CD4-positive, alpha-beta T cell (primary cell): ENCODE measurements at regions not wholly inside any gene's neighbourhood (a gene's known extent, or its start where the extent isn't known, plus 50 kb on each side); places are given as distances from the start of the nearest gene placed in this dataset.

Source experiments
- ATAC-seq: fragments of 200-7000 bp; cut with Tn5 transposase; one replicate; pipeline ENCODE4 v1.10.0; 2022; ENCODE audit warnings: mild to moderate bottlenecking; ENCODE audit not compliant: poor library complexity
- CTCF ChIA-PET: fragments of 350-600 bp; sonication (Branson Sonifier 250); formaldehyde crosslinking; loops from one replicate; lab custom pipeline; 2021; ENCODE audit warnings: antibody characterized with exemption, inconsistent platforms; lab: Charles Lee
- POLR2A ChIA-PET: fragments of 350-600 bp; sonication (Branson Sonifier 250); formaldehyde crosslinking; loops from one replicate; lab custom pipeline; 2021; ENCODE audit warnings: antibody characterized with exemption, inconsistent platforms; lab: Charles Lee
- DNase-seq, 14 experiments: peaks; one replicate each; pipeline ENCODE4 v3.0.0-alpha.2; 2013 to 2020; ENCODE audit warnings: mixed read lengths in 2 of 14
- H3K27ac ChIP-seq, 2 donors: one replicate each; pipeline versions ENCODE4 v1.5.1 to v1.7.0; 2013; ENCODE audit warnings: low read length in 2 of 2, low read depth in 1 of 2, mild to moderate bottlenecking in 1 of 2
- H3K27me3 ChIP-seq, 2 experiments: 1 replicate in 1 of 2; 2 replicates in 1 of 2; pipeline versions ENCODE4 v1.6.1 to v1.7.0; 2013; ENCODE audit warnings: low read length in 2 of 2, control low read depth in 1 of 2, mild to moderate bottlenecking in 1 of 2, moderate library complexity in 1 of 2; ENCODE audit not compliant: insufficient read depth in 2 of 2, control insufficient read depth in 1 of 2
- H3K36me3 ChIP-seq: one replicate; pipeline ENCODE4 v1.6.1; 2013; ENCODE audit warnings: low read length, control low read depth; ENCODE audit not compliant: insufficient read depth
- H3K4me1 ChIP-seq: one replicate; pipeline ENCODE4 v1.6.1; 2013; ENCODE audit warnings: low read length, control low read depth; ENCODE audit not compliant: insufficient read depth
- H3K4me3 ChIP-seq: one replicate; pipeline ENCODE4 v1.5.1; 2013; ENCODE audit warnings: mild to moderate bottlenecking, low read length, moderate library complexity
- H3K9me3 ChIP-seq, 2 experiments: 1 replicate in 1 of 2; 2 replicates in 1 of 2; pipeline versions ENCODE4 v1.6.1 to v1.7.0; 2013; ENCODE audit warnings: low read length in 2 of 2, mild to moderate bottlenecking in 2 of 2, control low read depth in 1 of 2, moderate library complexity in 1 of 2; ENCODE audit not compliant: control insufficient read depth in 1 of 2, insufficient read depth in 1 of 2
- H3K27ac Mint-ChIP-seq: one replicate; pipeline ENCODE4 v1.8.0; 2020; ENCODE audit warnings: mixed read lengths
- H3K27me3 Mint-ChIP-seq: one replicate; pipeline ENCODE4 v1.8.0; 2021; ENCODE audit warnings: mixed read lengths
- H3K36me3 Mint-ChIP-seq: one replicate; pipeline ENCODE4 v1.8.0; 2021; ENCODE audit warnings: low read depth, mixed read lengths
- H3K4me1 Mint-ChIP-seq: one replicate; pipeline ENCODE4 v1.8.0; 2021; ENCODE audit warnings: low read depth, mixed read lengths
- H3K4me3 Mint-ChIP-seq: one replicate; pipeline ENCODE4 v1.8.0; 2020; ENCODE audit warnings: mild to moderate bottlenecking, mixed read lengths
- H3K9me3 Mint-ChIP-seq: one replicate; pipeline ENCODE4 v1.8.0; 2020; ENCODE audit warnings: mixed read lengths
- CTCF ChIP-seq: fragments of 200-600 bp; IDR thresholded peaks from one replicate; pipeline ENCODE4 v1.8.0; 2022; ENCODE audit warnings: antibody characterized with exemption, mild to moderate bottlenecking
- intact Hi-C, 2 experiments: fragments of 100-400 bp; cut with DNase I in 1 of 2; cut with micrococcal nuclease in 1 of 2; formaldehyde crosslinking; loops; one replicate each; pipeline versions ENCODE4 v1.15.1 to v1.9.0; 2023 to 2025; cut with DNase I, micrococcal nuclease

DNA sequence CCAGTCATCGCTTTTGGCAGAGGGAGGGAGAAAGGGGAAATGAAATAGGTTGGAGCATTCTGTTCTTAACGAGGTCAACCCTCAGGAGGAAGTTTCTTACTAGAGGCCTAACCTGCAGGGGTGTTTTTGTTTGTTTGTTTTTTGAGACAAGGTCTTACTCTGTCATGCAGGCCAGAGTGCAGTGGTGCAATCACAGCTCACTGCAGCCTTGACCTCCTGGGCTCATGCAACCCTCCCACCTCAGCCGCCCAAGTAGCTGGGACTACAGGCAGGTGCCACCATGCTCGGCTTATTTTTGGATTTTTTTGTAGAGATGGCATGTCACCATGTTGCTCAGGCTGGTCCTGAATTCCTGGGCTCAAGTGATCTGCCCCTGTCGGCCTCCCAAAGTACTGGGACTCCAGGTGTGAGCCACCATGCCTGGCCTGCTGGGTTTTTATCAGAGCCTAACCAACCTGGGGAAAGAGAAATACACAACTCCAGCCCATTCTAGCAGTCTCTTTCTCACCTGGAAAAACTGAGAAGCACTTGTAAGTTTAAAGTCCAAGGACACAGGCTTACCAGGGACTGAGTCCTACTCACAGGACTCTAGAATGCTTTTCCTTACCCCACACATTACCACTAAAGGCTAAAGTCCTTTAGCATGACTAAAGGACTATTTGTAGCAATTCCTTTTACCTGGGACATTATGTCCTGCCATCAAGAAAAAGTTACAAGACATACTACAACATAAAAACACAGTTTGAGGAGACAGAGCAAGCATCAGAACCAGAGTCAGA is 101.0 kb upstream of the EGFR start:
- ATAC-seq (no peak), DNase-seq (no peak)
- no peaks in the 10 kb centered on the region for H3K27me3 ChIP-seq
- Mint-ChIP-seq H3K4me1 (no peaks in the 10 kb centered on the region), H3K27ac (no peak overlapping the region), H3K9me3 (peaks cover 2% of the 10 kb centered on the region), H3K27me3 (peaks cover 7% of the 10 kb centered on the region), H3K36me3 (no peaks in the 10 kb centered on the region), H3K4me3 (no peak overlapping the region)
- H3K36me3 ChIP-seq: no peaks in the 10 kb centered on the region
- no peak for TF ChIP-seq CTCF
- no peaks in the 10 kb centered on the region for H3K4me1 ChIP-seq
- no peak overlapping the region for H3K27ac ChIP-seq
- intact Hi-C loops: no loop called here
- POLR2A ChIA-PET: no interaction called here
- H3K4me3 ChIP-seq: no peak overlapping the region
- CTCF ChIA-PET: no interaction called here
- H3K9me3 ChIP-seq: peaks cover 0 to 5% of the 10 kb centered on the region in 2 experiments

- DNase-seq (no peak), ATAC-seq (no peak)
- Histone ChIP-seq H3K4me1 (no peaks in the 10 kb centered on the region), H3K27ac (no peak overlapping the region), H3K27me3 (no peaks in the 10 kb centered on the region), H3K4me3 (no peak overlapping the region), H3K9me3 (peaks cover 0 to 5% of the 10 kb centered on the region in 2 experiments), H3K36me3 (no peaks in the 10 kb centered on the region)
- TF ChIP-seq CTCF: no peak
- intact Hi-C loops: no loop called here
- POLR2A ChIA-PET: no interaction called here
- Mint-ChIP-seq H3K4me1 (no peaks in the 10 kb centered on the region), H3K4me3 (no peak overlapping the region), H3K27ac (no peak overlapping the region), H3K27me3 (peaks cover 19% of the 10 kb centered on the region), H3K9me3 (no peaks in the 10 kb centered on the region), H3K36me3 (no peaks in the 10 kb centered on the region)
- CTCF ChIA-PET: no interaction called here
Measured at GRCh38 chr7:54921116-54921515, 97.7 kb upstream of the EGFR start.

DNA sequence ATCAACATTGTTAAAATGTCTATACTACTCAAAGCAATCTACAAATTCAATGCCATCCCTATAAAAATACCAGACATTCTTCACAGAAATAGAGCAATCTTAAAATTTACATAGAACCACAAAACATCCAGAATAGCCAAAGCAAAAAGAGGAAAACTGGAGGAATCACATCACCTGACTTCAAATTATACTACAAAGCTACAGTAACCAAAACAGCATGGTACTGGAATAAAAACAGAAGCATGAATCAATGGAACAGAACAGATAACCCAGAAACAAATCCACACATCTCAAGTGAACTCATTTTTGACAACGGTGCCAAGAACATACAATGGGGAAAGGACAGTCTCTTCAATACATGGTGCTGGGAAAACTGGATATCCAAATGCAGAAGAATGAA is 87.3 kb upstream of the EGFR start:
- H3K4me3 Mint-ChIP-seq: no peak overlapping the region
- H3K36me3 Mint-ChIP-seq: no peaks in the 10 kb centered on the region
- H3K4me3 ChIP-seq: no peak overlapping the region
- H3K27ac Mint-ChIP-seq: no peak overlapping the region
- intact Hi-C loops: no loop called here
- H3K27me3 ChIP-seq: peaks cover 4 to 6% of the 10 kb centered on the region in 2 experiments
- peaks cover 17% of the 10 kb centered on the region for H3K9me3 Mint-ChIP-seq
- H3K9me3 ChIP-seq: peaks cover 5 to 8% of the 10 kb centered on the region in 2 experiments
- no peaks in the 10 kb centered on the region for H3K4me1 Mint-ChIP-seq
- TF ChIP-seq CTCF: no peak
- ChIA-PET CTCF (no interaction called here), POLR2A (no interaction called here)
- H3K4me1 ChIP-seq: no peaks in the 10 kb centered on the region
- ATAC-seq (no peak), DNase-seq (no peak)
- H3K27ac ChIP-seq: no peak overlapping the region
- peaks cover 52% of the 10 kb centered on the region for H3K27me3 Mint-ChIP-seq
- H3K36me3 ChIP-seq: no peaks in the 10 kb centered on the region
